Uterus (tissue), 2 donors: ENCODE measurements at regions not wholly inside any gene's neighbourhood (a gene's known extent, or its start where the extent isn't known, plus 50 kb on each side); places are given as distances from the start of the nearest gene placed in this dataset.

Source experiments
- POLR2A ChIP-seq, 2 donors: fragments of 450-650 bp; IDR thresholded peaks; one replicate each; pipeline ENCODE4 v1.6.1; 2016; ENCODE audit warnings: antibody characterized with exemption in 2 of 2, mild to moderate bottlenecking in 1 of 2, moderate library complexity in 1 of 2
- TF ChIP-seq, protein P1 (sequence below), 4 experiments: fragments of 200-600 bp in 2 of 4; fragments of 450-650 bp in 2 of 4; sonication (generic) in 2 of 4; IDR thresholded peaks; one replicate each; pipeline ENCODE4 v1.5.1; 2016 to 2019; ENCODE audit warnings: antibody characterized with exemption in 4 of 4, mild to moderate bottlenecking in 2 of 4, moderate library complexity in 1 of 4

GRCh38 chr12:92294676-92295440 is 149.2 kb upstream of the BTG1 start:
- TF ChIP-seq, protein P1, sequence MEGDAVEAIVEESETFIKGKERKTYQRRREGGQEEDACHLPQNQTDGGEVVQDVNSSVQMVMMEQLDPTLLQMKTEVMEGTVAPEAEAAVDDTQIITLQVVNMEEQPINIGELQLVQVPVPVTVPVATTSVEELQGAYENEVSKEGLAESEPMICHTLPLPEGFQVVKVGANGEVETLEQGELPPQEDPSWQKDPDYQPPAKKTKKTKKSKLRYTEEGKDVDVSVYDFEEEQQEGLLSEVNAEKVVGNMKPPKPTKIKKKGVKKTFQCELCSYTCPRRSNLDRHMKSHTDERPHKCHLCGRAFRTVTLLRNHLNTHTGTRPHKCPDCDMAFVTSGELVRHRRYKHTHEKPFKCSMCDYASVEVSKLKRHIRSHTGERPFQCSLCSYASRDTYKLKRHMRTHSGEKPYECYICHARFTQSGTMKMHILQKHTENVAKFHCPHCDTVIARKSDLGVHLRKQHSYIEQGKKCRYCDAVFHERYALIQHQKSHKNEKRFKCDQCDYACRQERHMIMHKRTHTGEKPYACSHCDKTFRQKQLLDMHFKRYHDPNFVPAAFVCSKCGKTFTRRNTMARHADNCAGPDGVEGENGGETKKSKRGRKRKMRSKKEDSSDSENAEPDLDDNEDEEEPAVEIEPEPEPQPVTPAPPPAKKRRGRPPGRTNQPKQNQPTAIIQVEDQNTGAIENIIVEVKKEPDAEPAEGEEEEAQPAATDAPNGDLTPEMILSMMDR (IDR thresholded peaks at IDR 0.05) = no peak
- no peak for TF ChIP-seq POLR2A (IDR thresholded peaks at IDR 0.05)
